Activated naive CD4-positive, alpha-beta T cell treated with anti-CD3 and anti-CD28 coated beads for 36 hours (primary cell): ENCODE measurements at regions not wholly inside any gene's neighbourhood (a gene's known extent, or its start where the extent isn't known, plus 50 kb on each side); places are given as distances from the start of the nearest gene placed in this dataset.

Source experiments
- CTCF ChIA-PET: fragments of 350-600 bp; sonication (Branson Sonifier 250); formaldehyde crosslinking; loops from one replicate; lab custom pipeline; 2021; ENCODE audit warnings: antibody characterized with exemption; lab: Charles Lee
- DNase-seq: peaks from one replicate; pipeline ENCODE4 v3.0.0-alpha.2; 2020
- H3K27ac Mint-ChIP-seq: one replicate; pipeline ENCODE4 v1.8.0; 2021; ENCODE audit warnings: mild to moderate bottlenecking, mixed read lengths
- H3K27me3 Mint-ChIP-seq: one replicate; pipeline ENCODE4 v1.8.0; 2021; ENCODE audit warnings: low read depth, mixed read lengths
- H3K36me3 Mint-ChIP-seq: one replicate; pipeline ENCODE4 v1.8.0; 2021; ENCODE audit warnings: low read depth, mixed read lengths
- H3K4me1 Mint-ChIP-seq: one replicate; pipeline ENCODE4 v1.8.0; 2021; ENCODE audit warnings: low read depth, mixed read lengths
- H3K4me3 Mint-ChIP-seq: one replicate; pipeline ENCODE4 v1.8.0; 2021; ENCODE audit warnings: mild to moderate bottlenecking, moderate library complexity, mixed read lengths
- H3K9me3 Mint-ChIP-seq: one replicate; pipeline ENCODE4 v1.8.0; 2021; ENCODE audit warnings: mixed read lengths
- intact Hi-C: fragments of 100-400 bp; cut with micrococcal nuclease; formaldehyde crosslinking; loops from one replicate; pipeline ENCODE4 v1.15.1; 2023

DNA sequence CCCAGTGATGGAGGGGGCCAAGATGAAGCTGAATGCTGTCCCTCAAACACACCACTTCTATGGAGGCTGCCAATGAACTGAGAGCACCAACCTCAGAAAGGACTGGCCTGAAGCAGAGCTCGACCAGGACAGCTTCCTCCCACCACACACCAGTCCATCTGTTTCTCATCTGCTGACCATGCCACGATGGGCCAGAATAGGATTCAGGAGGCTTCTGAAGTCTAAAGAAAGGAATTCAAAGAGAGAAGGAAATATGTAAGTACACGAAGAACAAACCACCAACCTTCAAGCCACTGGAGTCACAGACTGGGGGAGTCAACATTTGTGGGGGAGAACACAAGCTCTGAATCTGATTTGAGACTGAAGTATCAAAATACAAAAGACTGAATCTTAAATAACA, 157.6 kb upstream of the CCDC68 start:
- CTCF ChIA-PET, result no interaction called here
- Mint-ChIP-seq H3K9me3 (no peaks in the 10 kb centered on the region), H3K36me3 (no peaks in the 10 kb centered on the region), H3K27me3 (peaks cover 2% of the 10 kb centered on the region), H3K27ac (no peak overlapping the region), H3K4me3 (no peak overlapping the region), H3K4me1 (no peaks in the 10 kb centered on the region)
- DNase-seq, result no peak
- intact Hi-C loops, result no loop called here

DNA sequence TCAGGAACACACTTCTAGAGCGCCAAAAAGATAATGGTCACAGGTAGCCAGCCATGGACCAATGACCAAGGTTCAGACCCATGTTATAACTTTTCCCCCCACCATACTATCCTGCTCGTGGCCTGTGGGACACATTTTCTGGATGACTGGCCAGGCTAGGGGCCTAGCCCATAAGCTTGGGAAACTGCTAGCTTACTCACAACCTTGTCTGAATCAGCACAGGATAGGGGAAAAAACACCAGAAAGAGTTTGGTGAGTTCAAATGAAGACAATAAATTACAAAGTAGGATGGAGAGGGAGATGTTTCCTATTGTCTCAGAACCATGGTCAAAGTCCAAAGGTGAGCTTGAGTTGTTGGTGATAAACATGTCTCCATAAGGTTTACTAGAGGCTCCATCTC, 156.3 kb upstream of the CCDC68 start:
- H3K4me3 Mint-ChIP-seq, result no peak overlapping the region
- intact Hi-C loops, result no loop called here
- CTCF ChIA-PET, result no interaction called here
- no peaks in the 10 kb centered on the region for H3K36me3 Mint-ChIP-seq
- H3K27me3 Mint-ChIP-seq, result peaks cover 4% of the 10 kb centered on the region
- H3K4me1 Mint-ChIP-seq, result no peaks in the 10 kb centered on the region
- H3K27ac Mint-ChIP-seq, result no peak overlapping the region
- H3K9me3 Mint-ChIP-seq, result no peaks in the 10 kb centered on the region
- DNase-seq, result no peak

DNA sequence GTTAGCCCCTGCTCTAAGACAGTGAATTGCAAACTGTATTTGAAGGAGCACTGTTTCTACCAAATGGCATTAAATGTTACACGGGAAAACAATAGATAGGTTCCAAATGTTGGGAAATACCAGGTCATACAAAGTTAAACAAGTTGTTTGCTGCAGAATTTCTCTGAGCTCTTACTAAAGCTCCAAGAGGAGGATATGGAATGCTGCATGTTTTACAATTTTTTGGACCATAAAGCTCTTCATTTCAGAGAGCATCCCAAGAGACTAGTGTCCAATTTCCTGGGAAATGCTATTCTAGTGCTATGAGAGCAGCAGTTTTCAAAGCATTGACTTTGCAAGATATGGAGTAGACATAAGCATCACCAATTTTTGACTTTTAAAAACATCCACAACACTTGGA, 155.6 kb upstream of the CCDC68 start:
- H3K27me3 Mint-ChIP-seq, result peaks cover 6% of the 10 kb centered on the region
- no peaks in the 10 kb centered on the region for H3K9me3 Mint-ChIP-seq
- DNase-seq, result no peak
- H3K27ac Mint-ChIP-seq, result no peak overlapping the region
- intact Hi-C loops, result no loop called here
- no peaks in the 10 kb centered on the region for H3K36me3 Mint-ChIP-seq
- H3K4me1 Mint-ChIP-seq, result no peaks in the 10 kb centered on the region
- H3K4me3 Mint-ChIP-seq, result no peak overlapping the region
- CTCF ChIA-PET, result no interaction called here

DNA sequence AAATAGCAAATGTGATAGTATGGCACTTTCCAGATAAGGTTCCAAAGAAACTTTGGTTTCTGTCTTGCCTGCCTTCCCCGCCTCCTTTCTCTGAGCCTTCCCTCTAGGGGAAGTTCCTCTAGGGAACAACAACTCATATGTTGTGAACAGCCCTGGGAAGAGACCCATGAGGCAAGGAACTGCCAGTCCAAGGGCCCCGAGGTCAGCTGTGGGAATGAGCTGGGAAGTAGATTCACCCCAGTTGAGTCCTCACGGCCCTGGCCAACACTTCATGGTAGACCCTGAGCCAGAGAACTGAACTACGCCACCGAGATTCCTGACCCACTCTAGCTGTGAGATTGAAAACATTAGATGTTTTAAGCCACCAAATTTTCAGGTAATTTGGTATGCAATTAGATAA, 154.5 kb upstream of the CCDC68 start:
- DNase-seq, result no peak
- intact Hi-C loops, result no loop called here
- H3K4me3 Mint-ChIP-seq, result no peak overlapping the region
- CTCF ChIA-PET, result no interaction called here
- no peak overlapping the region for H3K27ac Mint-ChIP-seq
- H3K9me3 Mint-ChIP-seq, result no peaks in the 10 kb centered on the region
- no peaks in the 10 kb centered on the region for H3K4me1 Mint-ChIP-seq
- no peaks in the 10 kb centered on the region for H3K36me3 Mint-ChIP-seq
- H3K27me3 Mint-ChIP-seq, result peaks cover 7% of the 10 kb centered on the region

DNA sequence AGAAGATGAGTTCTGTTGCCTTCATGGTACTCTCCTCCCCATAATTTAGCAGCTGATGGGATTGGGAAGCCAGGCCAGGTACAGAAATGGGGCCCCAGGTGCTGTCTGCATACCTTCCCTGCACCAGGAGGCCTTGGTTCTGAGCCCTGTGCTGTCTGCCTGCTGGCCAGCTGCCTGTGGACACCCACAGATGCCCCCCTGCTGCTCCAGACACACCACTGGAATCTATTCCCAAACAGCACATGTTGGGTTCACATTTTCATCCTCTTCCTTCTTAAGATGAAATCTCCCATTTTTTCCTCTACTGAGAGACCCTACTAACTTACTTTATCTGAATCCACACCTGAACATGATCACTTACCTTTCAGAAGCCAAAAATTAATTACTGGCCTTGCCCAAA, 152.0 kb upstream of the CCDC68 start:
- intact Hi-C loops, result no loop called here
- Mint-ChIP-seq H3K4me1 (no peaks in the 10 kb centered on the region), H3K27ac (no peak overlapping the region), H3K27me3 (peaks cover 10% of the 10 kb centered on the region), H3K4me3 (no peak overlapping the region), H3K36me3 (no peaks in the 10 kb centered on the region), H3K9me3 (no peaks in the 10 kb centered on the region)
- CTCF ChIA-PET, result no interaction called here
- no peak for DNase-seq

DNA sequence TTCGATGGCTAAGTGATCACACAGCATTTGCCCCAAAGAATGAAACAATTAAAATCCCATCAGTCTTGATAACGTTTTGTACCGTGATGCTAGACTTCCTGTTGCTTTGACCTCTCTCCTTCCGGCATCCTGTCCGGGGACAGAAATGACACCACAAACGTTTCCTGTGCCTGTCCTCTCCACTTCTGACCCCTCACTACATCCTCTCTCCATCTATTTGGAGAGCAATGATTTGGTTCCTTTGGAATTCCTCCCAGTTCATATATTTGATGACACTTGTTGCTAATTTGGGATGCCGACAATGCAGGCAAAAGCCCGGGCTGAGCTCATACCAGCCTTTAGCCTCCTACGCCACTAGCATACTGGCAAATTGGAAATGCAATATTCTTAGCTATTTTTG, 151.2 kb upstream of the CCDC68 start:
- H3K4me1 Mint-ChIP-seq, result no peaks in the 10 kb centered on the region
- H3K27me3 Mint-ChIP-seq, result peaks cover 10% of the 10 kb centered on the region
- no peaks in the 10 kb centered on the region for H3K9me3 Mint-ChIP-seq
- H3K36me3 Mint-ChIP-seq, result no peaks in the 10 kb centered on the region
- H3K4me3 Mint-ChIP-seq, result no peak overlapping the region
- CTCF ChIA-PET, result no interaction called here
- intact Hi-C loops, result no loop called here
- H3K27ac Mint-ChIP-seq, result no peak overlapping the region
- no peak for DNase-seq

DNA sequence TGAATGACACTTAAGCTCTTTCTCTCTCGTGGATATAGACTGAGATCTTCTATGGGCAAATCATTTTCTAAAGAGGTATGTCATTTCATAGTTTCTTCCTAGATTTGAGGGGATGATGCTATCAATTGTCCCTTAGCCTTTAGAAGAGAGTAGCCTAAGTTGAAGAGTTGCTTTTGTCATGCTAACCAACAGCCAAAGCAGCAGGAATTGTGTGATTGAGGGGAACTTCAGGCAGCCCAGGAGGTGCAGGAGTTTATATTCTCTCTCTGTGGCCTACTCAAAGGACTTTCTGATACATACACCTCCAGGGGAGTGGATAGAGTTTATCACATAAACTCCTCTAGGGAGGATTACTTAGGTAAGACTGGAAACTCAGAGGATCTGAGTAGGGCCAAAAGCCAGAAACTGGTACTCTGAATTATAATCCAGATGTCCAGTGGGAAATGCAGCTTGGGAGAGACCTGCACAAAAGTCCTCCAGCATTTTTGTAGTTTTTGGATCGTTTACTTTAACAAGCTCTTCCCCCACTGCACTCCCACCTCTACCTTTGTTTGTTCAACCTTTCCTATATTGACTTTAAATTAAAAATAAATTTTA, 150.7 kb upstream of the CCDC68 start:
- H3K36me3 Mint-ChIP-seq, result no peaks in the 10 kb centered on the region
- intact Hi-C loops, result no loop called here
- no peaks in the 10 kb centered on the region for H3K4me1 Mint-ChIP-seq
- H3K9me3 Mint-ChIP-seq, result no peaks in the 10 kb centered on the region
- H3K27ac Mint-ChIP-seq, result no peak overlapping the region
- H3K4me3 Mint-ChIP-seq, result no peak overlapping the region
- CTCF ChIA-PET, result no interaction called here
- H3K27me3 Mint-ChIP-seq, result peaks cover 10% of the 10 kb centered on the region
- DNase-seq, result no peak

DNA sequence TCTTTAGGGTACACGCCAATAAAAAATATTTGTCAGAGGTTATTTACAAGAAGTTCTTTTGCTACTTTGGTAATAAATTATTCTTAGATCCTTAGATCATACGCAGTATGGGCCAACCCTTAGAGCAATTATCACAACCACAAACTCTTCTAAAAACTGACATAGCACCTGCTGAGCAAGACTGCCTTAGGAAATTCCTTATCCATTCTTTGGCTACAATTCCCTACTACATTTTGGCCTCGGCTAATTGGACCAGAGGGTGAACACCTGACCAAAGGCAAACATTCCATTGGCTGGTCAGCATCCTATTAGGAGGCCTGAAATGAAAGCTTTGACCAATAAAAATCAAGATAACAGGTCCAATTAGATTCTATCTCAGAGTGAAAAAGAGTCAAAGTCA, 147.6 kb upstream of the CCDC68 start:
- Mint-ChIP-seq H3K4me1 (no peaks in the 10 kb centered on the region), H3K9me3 (no peaks in the 10 kb centered on the region), H3K27ac (no peak overlapping the region), H3K27me3 (peaks cover 14% of the 10 kb centered on the region), H3K4me3 (no peak overlapping the region), H3K36me3 (no peaks in the 10 kb centered on the region)
- CTCF ChIA-PET, result no interaction called here
- DNase-seq, result no peak
- intact Hi-C loops, result no loop called here

DNA sequence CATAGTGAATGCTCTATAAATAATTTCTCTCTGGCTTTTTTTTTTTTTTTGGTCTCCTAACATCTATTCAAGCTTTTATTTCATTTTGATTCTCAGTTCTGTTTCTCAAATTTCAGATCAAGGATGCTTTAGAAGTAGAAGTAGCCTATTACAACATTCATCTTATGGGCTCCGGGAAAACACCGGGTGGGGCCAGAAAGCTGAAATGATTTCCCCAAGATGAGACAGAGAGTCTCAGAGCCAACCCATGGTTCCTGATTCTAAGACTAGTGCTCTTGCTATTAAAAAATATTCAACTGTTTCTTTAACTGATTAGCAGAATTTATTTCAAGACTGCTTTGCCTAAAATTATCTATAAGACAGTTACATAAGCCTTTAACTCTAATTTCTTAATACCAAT, 147.2 kb upstream of the CCDC68 start:
- Mint-ChIP-seq H3K36me3 (no peaks in the 10 kb centered on the region), H3K27me3 (peaks cover 12% of the 10 kb centered on the region)
- CTCF ChIA-PET, result no interaction called here

GRCh38 chr18:55105873-55106272, 146.6 kb upstream of the CCDC68 start:
- Mint-ChIP-seq H3K27me3 (peaks cover 12% of the 10 kb centered on the region), H3K27ac (no peak overlapping the region), H3K9me3 (no peaks in the 10 kb centered on the region), H3K4me1 (no peaks in the 10 kb centered on the region), H3K4me3 (no peak overlapping the region), H3K36me3 (no peaks in the 10 kb centered on the region)
- DNase-seq, result no peak
- intact Hi-C loops, result no loop called here
- CTCF ChIA-PET, result no interaction called here

More for the DNA sequence above, 147.2 kb upstream of the CCDC68 start:
- Mint-ChIP-seq H3K27ac (no peak overlapping the region), H3K9me3 (no peaks in the 10 kb centered on the region), H3K4me3 (no peak overlapping the region), H3K4me1 (no peaks in the 10 kb centered on the region)
- no peak for DNase-seq
- intact Hi-C loops, result no loop called here

- CTCF ChIA-PET, result no interaction called here
- H3K36me3 Mint-ChIP-seq, result no peaks in the 10 kb centered on the region
- H3K9me3 Mint-ChIP-seq, result no peaks in the 10 kb centered on the region
- intact Hi-C loops, result no loop called here
- no peaks in the 10 kb centered on the region for H3K4me1 Mint-ChIP-seq
- no peak overlapping the region for H3K4me3 Mint-ChIP-seq
- DNase-seq, result no peak
- H3K27me3 Mint-ChIP-seq, result peaks cover 5% of the 10 kb centered on the region
- H3K27ac Mint-ChIP-seq, result no peak overlapping the region
Observed at GRCh38 chr18:55102958-55103456, 143.7 kb upstream of the CCDC68 start.

- DNase-seq, result no peak
- H3K36me3 Mint-ChIP-seq, result no peaks in the 10 kb centered on the region
- no peak overlapping the region for H3K27ac Mint-ChIP-seq
- H3K9me3 Mint-ChIP-seq, result no peaks in the 10 kb centered on the region
- no peaks in the 10 kb centered on the region for H3K4me1 Mint-ChIP-seq
- CTCF ChIA-PET, result no interaction called here
- H3K27me3 Mint-ChIP-seq, result peaks cover 5% of the 10 kb centered on the region
- intact Hi-C loops, result no loop called here
- H3K4me3 Mint-ChIP-seq, result no peak overlapping the region
Observed at GRCh38 chr18:55102501-55102900, 143.2 kb upstream of the CCDC68 start.

DNA sequence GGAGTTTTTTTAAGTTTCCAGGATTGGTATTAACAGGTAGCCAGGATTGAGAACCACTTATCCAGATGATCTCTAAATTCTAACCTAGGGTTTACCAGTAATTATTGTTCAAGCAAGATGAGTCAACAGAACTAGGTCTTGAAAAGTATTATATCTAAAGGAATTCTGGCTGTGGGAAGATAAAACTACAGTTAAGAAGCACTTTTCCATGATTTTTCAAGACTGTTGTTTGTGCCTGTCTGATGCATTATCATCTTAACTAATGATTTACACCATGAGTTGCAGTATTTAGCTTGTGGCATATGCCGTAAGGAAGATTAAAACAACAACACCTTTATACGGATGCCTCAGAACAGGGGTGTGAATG, 142.2 kb upstream of the CCDC68 start:
- CTCF ChIA-PET, result no interaction called here
- intact Hi-C loops, result no loop called here
- H3K9me3 Mint-ChIP-seq, result no peaks in the 10 kb centered on the region
- no peak overlapping the region for H3K4me3 Mint-ChIP-seq
- DNase-seq, result no peak
- no peaks in the 10 kb centered on the region for H3K4me1 Mint-ChIP-seq
- no peaks in the 10 kb centered on the region for H3K36me3 Mint-ChIP-seq
- peaks cover 5% of the 10 kb centered on the region for H3K27me3 Mint-ChIP-seq
- no peak overlapping the region for H3K27ac Mint-ChIP-seq
